Body of pancreas (tissue), 4 donors: ENCODE measurements at regions not wholly inside any gene's neighbourhood (a gene's known extent, or its start where the extent isn't known, plus 50 kb on each side); places are given as distances from the start of the nearest gene placed in this dataset.

Experiments
- POLR2A ChIP-seq, 3 donors: fragments of 450-650 bp; IDR thresholded peaks; one replicate each; pipeline ENCODE4 v1.6.1; 2016; ENCODE audit warnings: antibody characterized with exemption in 3 of 3, mild to moderate bottlenecking in 2 of 3
- TF ChIP-seq, protein P1 (sequence below), 7 experiments: fragments of 450-650 bp in 4 of 7; fragments of 200-600 bp in 3 of 7; sonication (generic) in 3 of 7; IDR thresholded peaks; one replicate each; pipeline ENCODE4 v1.5.1; 2016 to 2019; ENCODE audit warnings: antibody characterized with exemption in 7 of 7

DNA sequence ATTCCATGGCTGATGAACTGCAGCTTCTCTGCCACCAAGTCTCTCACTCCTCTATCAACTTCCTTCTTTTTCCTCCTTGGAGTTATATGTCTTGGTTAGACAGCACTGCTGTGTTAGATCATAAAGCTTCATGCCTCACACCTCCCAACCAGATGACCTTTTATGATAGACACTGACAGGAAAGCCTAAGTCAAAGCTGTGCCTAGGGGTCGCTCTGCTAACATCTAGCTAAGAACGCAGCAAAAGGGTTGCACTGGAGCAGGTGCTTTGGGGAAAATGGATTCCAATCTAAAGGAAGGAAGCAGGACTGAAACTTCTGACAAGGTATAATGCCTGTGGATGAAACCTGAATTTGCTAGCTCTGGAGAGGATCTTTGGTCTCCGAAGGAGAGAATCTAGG, 509.7 kb downstream of the SMARCA1 start:
- TF ChIP-seq, protein P1, sequence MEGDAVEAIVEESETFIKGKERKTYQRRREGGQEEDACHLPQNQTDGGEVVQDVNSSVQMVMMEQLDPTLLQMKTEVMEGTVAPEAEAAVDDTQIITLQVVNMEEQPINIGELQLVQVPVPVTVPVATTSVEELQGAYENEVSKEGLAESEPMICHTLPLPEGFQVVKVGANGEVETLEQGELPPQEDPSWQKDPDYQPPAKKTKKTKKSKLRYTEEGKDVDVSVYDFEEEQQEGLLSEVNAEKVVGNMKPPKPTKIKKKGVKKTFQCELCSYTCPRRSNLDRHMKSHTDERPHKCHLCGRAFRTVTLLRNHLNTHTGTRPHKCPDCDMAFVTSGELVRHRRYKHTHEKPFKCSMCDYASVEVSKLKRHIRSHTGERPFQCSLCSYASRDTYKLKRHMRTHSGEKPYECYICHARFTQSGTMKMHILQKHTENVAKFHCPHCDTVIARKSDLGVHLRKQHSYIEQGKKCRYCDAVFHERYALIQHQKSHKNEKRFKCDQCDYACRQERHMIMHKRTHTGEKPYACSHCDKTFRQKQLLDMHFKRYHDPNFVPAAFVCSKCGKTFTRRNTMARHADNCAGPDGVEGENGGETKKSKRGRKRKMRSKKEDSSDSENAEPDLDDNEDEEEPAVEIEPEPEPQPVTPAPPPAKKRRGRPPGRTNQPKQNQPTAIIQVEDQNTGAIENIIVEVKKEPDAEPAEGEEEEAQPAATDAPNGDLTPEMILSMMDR (IDR thresholded peaks at IDR 0.05) = no peak
- TF ChIP-seq POLR2A (IDR thresholded peaks at IDR 0.05) = no peak
